Activated CD8-positive, alpha-beta T cell treated with anti-CD3 and anti-CD28 coated beads, Interleukin-2, amount 10 ng/mL, durations not matched to agents 7 days and 5 days (primary cell): ENCODE measurements at regions not wholly inside any gene's neighbourhood (a gene's known extent, or its start where the extent isn't known, plus 50 kb on each side); places are given as distances from the start of the nearest gene placed in this dataset.
"Not testable (repeated sequence)": the region's sequence is repeated elsewhere in the genome, so short reads cannot be mapped to it uniquely, and the experiment has no call there.

ENCODE experiments used
- ATAC-seq: fragments of 150-1000 bp; cut with Tn5 transposase; one replicate; pipeline ENCODE4 v1.10.0; 2021; ENCODE audit warnings: moderate library complexity
- CTCF ChIA-PET: fragments of 350-600 bp; sonication (Branson Sonifier 250); formaldehyde crosslinking; loops from one replicate; lab custom pipeline; 2021; ENCODE audit warnings: antibody characterized with exemption; lab: Charles Lee
- POLR2A ChIA-PET: fragments of 350-600 bp; sonication (Branson Sonifier 250); formaldehyde crosslinking; loops from one replicate; lab custom pipeline; 2021; ENCODE audit warnings: antibody characterized with exemption; lab: Charles Lee
- DNase-seq: peaks from one replicate; pipeline ENCODE4 v3.0.0-alpha.2; 2020
- H3K27ac Mint-ChIP-seq: one replicate; pipeline ENCODE4 v1.8.0; 2021; ENCODE audit warnings: mild to moderate bottlenecking, mixed read lengths
- H3K27me3 Mint-ChIP-seq: one replicate; pipeline ENCODE4 v1.8.0; 2021; ENCODE audit warnings: low read depth, mixed read lengths
- H3K36me3 Mint-ChIP-seq: one replicate; pipeline ENCODE4 v1.8.0; 2021; ENCODE audit warnings: low read depth, mixed read lengths
- H3K4me1 Mint-ChIP-seq: one replicate; pipeline ENCODE4 v1.8.0; 2021; ENCODE audit warnings: low read depth, mixed read lengths
- H3K4me3 Mint-ChIP-seq: one replicate; pipeline ENCODE4 v1.8.0; 2021; ENCODE audit warnings: mild to moderate bottlenecking, mixed read lengths
- H3K9me3 Mint-ChIP-seq: one replicate; pipeline ENCODE4 v1.8.0; 2022; ENCODE audit warnings: mixed read lengths; ENCODE audit not compliant: insufficient read depth

- ChIA-PET POLR2A (no interaction called here), CTCF (no interaction called here)
- H3K4me3 Mint-ChIP-seq: no peak overlapping the region
- ATAC-seq (no peak), DNase-seq (no peak)
- no peak overlapping the region for H3K27ac Mint-ChIP-seq
- no peaks in the 10 kb centered on the region for H3K4me1 Mint-ChIP-seq
- H3K9me3 Mint-ChIP-seq: no peaks in the 10 kb centered on the region
- no peaks in the 10 kb centered on the region for H3K36me3 Mint-ChIP-seq
- no peaks in the 10 kb centered on the region for H3K27me3 Mint-ChIP-seq
These were observed 68.3 kb downstream of the DYRK2 start for GRCh38 chr12:67716817-67717216.

DNA sequence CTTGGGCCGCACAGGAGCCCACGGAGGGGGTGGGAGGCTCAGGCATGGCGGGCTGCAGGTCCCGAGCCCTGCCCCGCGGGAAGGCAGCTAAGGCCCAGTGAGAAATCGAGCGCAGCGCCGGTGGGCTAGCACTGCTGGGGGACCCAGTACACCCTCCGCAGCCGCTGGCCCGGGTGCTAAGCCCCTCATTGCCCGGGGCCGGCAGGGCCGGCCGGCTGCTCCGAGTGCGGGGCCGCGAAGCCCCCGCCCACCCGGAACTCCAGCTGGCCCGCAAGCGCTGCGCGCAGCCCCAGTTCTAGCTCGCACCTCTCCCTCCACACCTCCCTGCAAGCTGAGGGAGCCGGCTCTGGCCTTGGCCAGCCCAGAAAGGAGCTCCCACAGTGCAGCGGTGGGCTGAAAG is 70.8 kb downstream of the DYRK2 start:
- ATAC-seq, H3K9me3 Mint-ChIP-seq, H3K27ac Mint-ChIP-seq, DNase-seq, POLR2A ChIA-PET, H3K4me3 Mint-ChIP-seq, CTCF ChIA-PET, H3K27me3 Mint-ChIP-seq, H3K4me1 Mint-ChIP-seq, H3K36me3 Mint-ChIP-seq: not testable (repeated sequence)

DNA sequence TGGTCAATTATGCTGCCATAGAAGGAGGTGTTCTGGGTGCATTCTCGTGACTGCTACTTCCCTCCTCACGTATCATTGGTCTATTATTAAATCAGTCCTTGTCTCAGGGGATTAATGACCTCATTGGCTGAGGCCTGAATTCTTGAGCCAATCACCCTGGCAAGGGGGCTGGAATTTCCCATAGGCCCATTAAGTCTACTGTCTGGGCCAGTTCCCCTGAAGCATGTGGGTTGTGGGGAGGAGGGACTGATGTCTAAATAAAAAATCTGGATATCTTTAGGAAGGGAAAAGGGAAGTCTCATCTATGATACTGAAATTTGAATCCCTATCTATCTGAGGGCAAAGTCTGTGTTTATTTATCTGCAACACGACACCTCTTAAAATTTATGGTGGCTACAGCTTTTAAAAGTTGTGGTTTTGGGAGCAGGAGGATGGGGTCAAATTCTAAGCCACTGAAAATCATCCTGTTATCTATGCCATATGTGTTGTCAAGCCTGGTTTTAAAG is 71.9 kb downstream of the DYRK2 start:
- H3K4me1 Mint-ChIP-seq: no peaks in the 10 kb centered on the region
- CTCF ChIA-PET: no interaction called here
- DNase-seq (no peak), ATAC-seq (no peak)
- no peak overlapping the region for H3K27ac Mint-ChIP-seq
- no peaks in the 10 kb centered on the region for H3K36me3 Mint-ChIP-seq
- no peaks in the 10 kb centered on the region for H3K27me3 Mint-ChIP-seq
- no peaks in the 10 kb centered on the region for H3K9me3 Mint-ChIP-seq
- POLR2A ChIA-PET: no interaction called here
- no peak overlapping the region for H3K4me3 Mint-ChIP-seq

- no peak for ATAC-seq
- CTCF ChIA-PET: no interaction called here
- no peaks in the 10 kb centered on the region for H3K36me3 Mint-ChIP-seq
These were observed 72.7 kb downstream of the DYRK2 start for GRCh38 chr12:67721248-67721647.

DNA sequence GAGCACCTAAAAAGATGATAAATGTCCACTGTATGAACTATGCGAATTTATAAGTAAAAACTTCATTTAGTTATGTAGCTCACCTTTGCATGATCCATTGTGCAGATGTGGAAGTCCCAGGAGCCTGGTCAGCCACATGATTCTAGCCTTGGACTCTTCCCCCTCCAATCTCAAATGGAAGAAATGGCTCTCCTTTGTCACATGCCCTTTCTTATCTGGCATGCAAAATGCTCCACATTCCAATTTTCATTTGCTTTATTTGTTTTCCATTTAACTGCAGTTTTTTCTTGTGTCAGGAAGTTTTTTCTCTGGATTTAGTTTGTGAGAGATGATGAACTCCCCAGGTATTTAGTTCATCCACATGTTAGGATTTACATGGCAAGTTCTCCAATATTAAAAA is 73.8 kb downstream of the DYRK2 start:
- ATAC-seq (no peak), DNase-seq (no peak)
- no peaks in the 10 kb centered on the region for H3K9me3 Mint-ChIP-seq
- H3K4me1 Mint-ChIP-seq: no peaks in the 10 kb centered on the region
- CTCF ChIA-PET: no interaction called here
- POLR2A ChIA-PET: no interaction called here
- no peaks in the 10 kb centered on the region for H3K27me3 Mint-ChIP-seq
- no peak overlapping the region for H3K4me3 Mint-ChIP-seq
- no peaks in the 10 kb centered on the region for H3K36me3 Mint-ChIP-seq
- H3K27ac Mint-ChIP-seq: no peak overlapping the region

More at GRCh38 chr12:67721248-67721647, 72.7 kb downstream of the DYRK2 start:
- no peaks in the 10 kb centered on the region for H3K4me1 Mint-ChIP-seq
- POLR2A ChIA-PET: no interaction called here
- H3K4me3 Mint-ChIP-seq: no peak overlapping the region
- H3K27me3 Mint-ChIP-seq: no peaks in the 10 kb centered on the region
- DNase-seq: no peak
- H3K9me3 Mint-ChIP-seq: no peaks in the 10 kb centered on the region
- H3K27ac Mint-ChIP-seq: no peak overlapping the region

- H3K27ac Mint-ChIP-seq: no peak overlapping the region
- no peak for DNase-seq
- no peaks in the 10 kb centered on the region for H3K36me3 Mint-ChIP-seq
- no peaks in the 10 kb centered on the region for H3K9me3 Mint-ChIP-seq
- H3K4me1 Mint-ChIP-seq: no peaks in the 10 kb centered on the region
- POLR2A ChIA-PET: no interaction called here
- no peak for ATAC-seq
- H3K27me3 Mint-ChIP-seq: peaks cover 2% of the 10 kb centered on the region
- CTCF ChIA-PET: interaction anchor here (1.1 to 1.5 kb wide), 2 partner anchors 12 to 216 kb away, joined by 3 read pairs; no protein-coding TSS in a partner anchor
- H3K4me3 Mint-ChIP-seq: no peak overlapping the region
These were observed 78.3 kb downstream of the DYRK2 start for GRCh38 chr12:67726868-67727267.

DNA sequence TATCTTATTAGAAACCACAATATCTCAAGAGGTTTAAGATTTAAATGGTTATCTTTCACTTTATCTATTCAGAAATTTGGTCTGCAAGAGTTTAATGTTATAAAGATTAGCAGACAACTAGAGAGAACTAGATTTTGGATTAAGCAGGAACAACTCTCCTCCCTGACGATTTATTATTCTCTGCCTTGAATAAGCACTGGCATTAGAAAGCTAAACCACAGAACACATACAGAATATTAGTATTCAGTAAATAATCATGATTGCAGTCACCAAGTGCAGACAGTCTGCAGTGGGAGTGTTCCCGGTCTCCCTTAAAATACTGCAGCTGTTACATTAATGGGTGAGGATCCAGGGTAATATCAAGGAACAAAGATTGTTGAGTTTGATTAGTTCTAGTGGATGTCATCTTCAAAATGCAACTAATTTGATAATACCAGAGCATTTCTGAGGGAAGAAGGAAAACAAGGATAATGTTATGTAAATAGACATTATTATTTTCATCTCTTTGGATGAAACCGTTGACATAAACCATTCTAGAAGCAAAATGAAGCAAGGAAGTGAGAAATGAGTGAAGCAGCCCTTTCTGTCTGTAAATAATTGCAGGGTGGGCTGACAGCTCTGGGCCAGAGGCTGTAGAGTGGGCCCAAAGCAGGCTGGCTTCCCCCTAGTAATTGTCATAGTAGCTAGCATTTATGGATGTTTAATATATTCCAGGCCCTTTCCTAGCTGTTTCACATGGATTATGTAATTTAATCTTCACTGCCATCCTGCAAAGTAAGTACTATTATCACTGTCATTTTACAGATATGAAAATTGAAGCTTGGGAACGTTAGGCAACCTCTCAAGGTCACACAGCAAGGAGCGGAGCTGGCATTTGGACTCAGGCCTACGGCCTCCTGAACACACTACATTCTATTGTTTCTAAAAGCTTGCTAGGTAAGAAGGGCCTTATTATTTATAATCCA is 79.4 kb downstream of the DYRK2 start:
- ChIA-PET CTCF (interaction anchor here (1.5 kb wide), 1 partner anchor 215 kb away, joined by 3 read pairs; no protein-coding TSS in a partner anchor), POLR2A (no interaction called here)
- Mint-ChIP-seq H3K4me1 (no peaks in the 10 kb centered on the region), H3K27me3 (peaks cover 4% of the 10 kb centered on the region), H3K4me3 (no peak overlapping the region), H3K27ac (no peak overlapping the region), H3K9me3 (no peaks in the 10 kb centered on the region), H3K36me3 (no peaks in the 10 kb centered on the region)
- ATAC-seq (no peak), DNase-seq (no peak)

- H3K27me3 Mint-ChIP-seq: peaks cover 4% of the 10 kb centered on the region
- DNase-seq (no peak), ATAC-seq (no peak)
- H3K27ac Mint-ChIP-seq: no peak overlapping the region
- H3K9me3 Mint-ChIP-seq: no peaks in the 10 kb centered on the region
- POLR2A ChIA-PET: no interaction called here
- H3K36me3 Mint-ChIP-seq: no peaks in the 10 kb centered on the region
- CTCF ChIA-PET: no interaction called here
- H3K4me1 Mint-ChIP-seq: no peaks in the 10 kb centered on the region
- no peak overlapping the region for H3K4me3 Mint-ChIP-seq
These were observed 84.3 kb downstream of the DYRK2 start for GRCh38 chr12:67732857-67733256.

DNA sequence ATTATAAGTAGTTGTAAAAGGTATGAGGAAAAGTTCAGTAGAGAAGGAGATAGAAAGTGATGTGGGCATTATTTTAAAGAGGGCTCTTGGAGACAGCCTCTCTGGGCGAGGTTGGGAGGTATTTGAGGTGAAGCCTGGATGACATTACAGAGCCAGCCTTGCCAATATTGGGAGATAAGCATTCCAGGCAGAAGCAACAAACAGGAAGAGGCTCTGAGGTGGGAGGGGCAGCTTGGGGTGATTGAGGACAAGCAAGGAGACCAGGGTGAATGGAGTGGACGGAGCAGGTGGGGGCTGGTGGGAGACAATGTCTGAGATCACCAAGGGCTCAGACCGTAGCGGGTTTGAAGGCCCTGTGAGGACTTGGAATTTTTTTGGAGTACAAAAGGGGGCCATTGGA is 87.3 kb downstream of the DYRK2 start:
- ChIA-PET POLR2A (no interaction called here), CTCF (no interaction called here)
- Mint-ChIP-seq H3K27me3 (peaks cover 4% of the 10 kb centered on the region), H3K27ac (no peak overlapping the region), H3K4me1 (no peaks in the 10 kb centered on the region), H3K9me3 (no peaks in the 10 kb centered on the region), H3K36me3 (no peaks in the 10 kb centered on the region), H3K4me3 (no peak overlapping the region)
- ATAC-seq (no peak), DNase-seq (no peak)

- CTCF ChIA-PET: interaction anchor here (1.3 kb wide), 1 partner anchor 202 kb away, joined by 3 read pairs; no protein-coding TSS in a partner anchor
- no peak overlapping the region for H3K4me3 Mint-ChIP-seq
- ATAC-seq (no peak), DNase-seq (no peak)
- H3K36me3 Mint-ChIP-seq: no peaks in the 10 kb centered on the region
- H3K27me3 Mint-ChIP-seq: no peaks in the 10 kb centered on the region
- H3K9me3 Mint-ChIP-seq: no peaks in the 10 kb centered on the region
- POLR2A ChIA-PET: no interaction called here
- no peak overlapping the region for H3K27ac Mint-ChIP-seq
- no peaks in the 10 kb centered on the region for H3K4me1 Mint-ChIP-seq
These were observed 92.2 kb downstream of the DYRK2 start for GRCh38 chr12:67740711-67741110.

DNA sequence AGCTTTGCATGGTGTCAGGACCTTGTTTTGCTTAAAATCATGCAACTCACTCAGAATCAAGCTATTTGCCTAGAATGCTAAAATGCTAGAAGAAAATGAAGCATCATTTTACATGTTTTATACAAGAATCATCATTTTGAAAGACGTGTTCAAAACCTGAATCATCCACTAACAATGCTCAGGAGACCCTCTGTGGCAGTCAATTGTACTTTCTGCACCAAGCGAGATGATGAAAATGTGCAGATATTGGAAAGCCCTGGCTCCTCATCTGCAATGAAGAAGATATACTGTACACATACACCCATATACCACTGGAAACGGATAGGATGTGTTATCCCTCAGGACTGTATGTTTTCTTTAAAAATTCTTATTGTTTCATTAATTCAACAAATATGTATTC is 92.7 kb downstream of the DYRK2 start:
- Mint-ChIP-seq H3K27ac (no peak overlapping the region), H3K4me3 (no peak overlapping the region), H3K36me3 (no peaks in the 10 kb centered on the region), H3K27me3 (peaks cover 3% of the 10 kb centered on the region), H3K9me3 (no peaks in the 10 kb centered on the region), H3K4me1 (no peaks in the 10 kb centered on the region)
- DNase-seq (no peak), ATAC-seq (no peak)
- POLR2A ChIA-PET: no interaction called here
- CTCF ChIA-PET: interaction anchor here (1.3 kb wide), 1 partner anchor 202 kb away, joined by 3 read pairs; no protein-coding TSS in a partner anchor

- POLR2A ChIA-PET: no interaction called here
- ATAC-seq (no peak), DNase-seq (no peak)
- Mint-ChIP-seq H3K27me3 (peaks cover 3% of the 10 kb centered on the region), H3K4me1 (no peaks in the 10 kb centered on the region), H3K36me3 (no peaks in the 10 kb centered on the region), H3K9me3 (no peaks in the 10 kb centered on the region), H3K27ac (no peak overlapping the region), H3K4me3 (no peak overlapping the region)
- CTCF ChIA-PET: no interaction called here
These were observed 93.9 kb downstream of the DYRK2 start for GRCh38 chr12:67742461-67742860.
